ENCODE measurements at regions not wholly inside any gene's neighbourhood (a gene's known extent, or its start where the extent isn't known, plus 50 kb on each side); places are given as distances from the start of the nearest gene placed in this dataset.

DNA sequence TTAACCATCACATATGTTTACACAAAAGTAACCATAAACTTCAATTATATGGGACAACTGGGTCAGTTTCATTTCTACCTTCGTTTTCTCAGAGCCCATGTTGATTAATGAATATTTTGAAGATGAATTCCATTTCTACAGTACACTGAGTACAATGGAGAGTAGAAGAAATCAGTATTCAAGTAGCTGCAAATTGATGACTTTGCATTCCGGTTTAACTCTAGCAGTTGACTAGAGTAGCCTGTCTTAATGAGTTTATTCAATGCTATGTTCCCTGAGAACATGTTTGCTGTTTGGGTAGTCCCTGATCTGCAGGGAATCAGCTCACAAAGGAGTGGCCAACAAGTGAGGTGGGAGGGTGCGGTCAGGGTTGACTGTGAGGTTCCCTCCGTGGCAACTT lies 168.3 kb downstream of the TRIML1 start:
- ChIA-PET CTCF (no interaction called here), POLR2A (no interaction called here)
- H3K4me3 ChIP-seq (ENCODE audit: low read depth, low read length), result no peak overlapping the region
- no peak for DNase-seq (ENCODE audit: low read depth, low spot score)
- TF ChIP-seq, protein P1, sequence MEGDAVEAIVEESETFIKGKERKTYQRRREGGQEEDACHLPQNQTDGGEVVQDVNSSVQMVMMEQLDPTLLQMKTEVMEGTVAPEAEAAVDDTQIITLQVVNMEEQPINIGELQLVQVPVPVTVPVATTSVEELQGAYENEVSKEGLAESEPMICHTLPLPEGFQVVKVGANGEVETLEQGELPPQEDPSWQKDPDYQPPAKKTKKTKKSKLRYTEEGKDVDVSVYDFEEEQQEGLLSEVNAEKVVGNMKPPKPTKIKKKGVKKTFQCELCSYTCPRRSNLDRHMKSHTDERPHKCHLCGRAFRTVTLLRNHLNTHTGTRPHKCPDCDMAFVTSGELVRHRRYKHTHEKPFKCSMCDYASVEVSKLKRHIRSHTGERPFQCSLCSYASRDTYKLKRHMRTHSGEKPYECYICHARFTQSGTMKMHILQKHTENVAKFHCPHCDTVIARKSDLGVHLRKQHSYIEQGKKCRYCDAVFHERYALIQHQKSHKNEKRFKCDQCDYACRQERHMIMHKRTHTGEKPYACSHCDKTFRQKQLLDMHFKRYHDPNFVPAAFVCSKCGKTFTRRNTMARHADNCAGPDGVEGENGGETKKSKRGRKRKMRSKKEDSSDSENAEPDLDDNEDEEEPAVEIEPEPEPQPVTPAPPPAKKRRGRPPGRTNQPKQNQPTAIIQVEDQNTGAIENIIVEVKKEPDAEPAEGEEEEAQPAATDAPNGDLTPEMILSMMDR (IDR thresholded peaks at IDR 0.05; ENCODE audit: insufficient read depth, low read length, missing control alignments), result no peak

DNA sequence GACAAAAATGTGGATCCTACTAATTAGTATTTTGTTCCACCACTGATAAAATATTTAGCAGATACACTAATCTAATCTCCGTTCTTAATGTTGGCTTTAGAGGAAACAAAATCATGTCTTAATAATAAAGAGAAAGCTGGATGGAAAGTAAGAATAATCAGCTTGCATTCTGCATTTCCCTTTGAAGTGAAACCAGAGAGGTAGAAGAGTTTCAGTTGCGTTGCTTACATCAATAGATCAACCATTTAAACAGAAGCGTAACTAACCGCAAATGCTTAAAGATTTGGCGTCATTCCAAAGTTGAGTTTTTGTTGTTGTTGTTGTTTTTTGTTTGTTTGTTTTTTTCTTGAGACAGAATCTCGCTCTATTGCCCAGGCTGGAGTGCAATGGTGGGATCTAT lies 168.9 kb downstream of the TRIML1 start:
- ChIA-PET CTCF (no interaction called here), POLR2A (no interaction called here)
- no peak overlapping the region for H3K4me3 ChIP-seq (ENCODE audit: low read depth, low read length)
- no peak for DNase-seq (ENCODE audit: low read depth, low spot score)
- TF ChIP-seq, protein P1 (IDR thresholded peaks at IDR 0.05; ENCODE audit: insufficient read depth, low read length, missing control alignments), result no peak

DNA sequence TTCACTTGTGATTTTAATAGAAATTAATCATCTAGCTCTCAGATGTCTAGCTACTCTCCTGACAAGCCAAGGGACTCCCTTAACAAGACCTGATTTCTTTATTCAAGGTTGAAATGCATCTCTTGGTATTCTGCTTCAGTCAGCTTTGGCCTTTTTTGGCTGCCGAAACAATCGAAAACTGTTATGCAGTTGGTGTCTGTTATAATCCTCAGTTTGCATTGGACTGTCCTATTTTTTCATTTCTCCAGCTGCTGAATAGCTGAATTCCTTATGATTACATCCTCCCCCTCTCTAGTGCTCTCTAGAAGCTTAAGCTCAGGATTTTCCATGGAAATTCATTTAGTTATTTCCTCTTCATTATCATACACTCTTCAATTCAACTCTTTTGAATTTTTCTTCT lies 177.2 kb downstream of the TRIML1 start:
- POLR2A ChIA-PET, result no interaction called here
- DNase-seq (ENCODE audit: low read depth, low spot score), result no peak
- TF ChIP-seq, protein P1 (IDR thresholded peaks at IDR 0.05; ENCODE audit: insufficient read depth, low read length, missing control alignments), result no peak
- H3K4me3 ChIP-seq (ENCODE audit: low read depth, low read length), result no peak overlapping the region
- CTCF ChIA-PET, result no interaction called here

DNA sequence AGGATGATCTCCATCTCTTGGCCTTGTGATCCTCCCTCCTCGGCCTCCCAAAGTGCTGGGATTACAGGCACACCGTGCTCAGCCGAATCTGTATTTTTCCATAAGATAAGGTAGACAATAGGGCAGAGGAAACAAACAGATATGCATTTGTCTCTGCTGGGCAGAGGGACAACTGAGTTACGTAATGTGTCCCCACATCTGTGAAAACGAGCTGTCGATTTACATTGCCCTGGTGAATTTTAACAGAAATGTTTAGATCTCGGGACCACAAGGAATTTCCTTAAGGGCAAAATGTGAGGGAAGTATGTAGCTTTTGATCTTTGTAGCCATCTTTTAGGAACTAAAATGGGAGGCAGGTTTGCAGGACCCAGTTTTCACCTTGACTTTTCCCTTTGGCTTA lies 189.7 kb downstream of the TRIML1 start:
- TF ChIP-seq, protein P1 (IDR thresholded peaks at IDR 0.05; ENCODE audit: insufficient read depth, low read length, missing control alignments), result no peak
- CTCF ChIA-PET, result no interaction called here
- no peak overlapping the region for H3K4me3 ChIP-seq (ENCODE audit: low read depth, low read length)
- POLR2A ChIA-PET, result no interaction called here
- DNase-seq (ENCODE audit: low read depth, low spot score), result no peak

DNA sequence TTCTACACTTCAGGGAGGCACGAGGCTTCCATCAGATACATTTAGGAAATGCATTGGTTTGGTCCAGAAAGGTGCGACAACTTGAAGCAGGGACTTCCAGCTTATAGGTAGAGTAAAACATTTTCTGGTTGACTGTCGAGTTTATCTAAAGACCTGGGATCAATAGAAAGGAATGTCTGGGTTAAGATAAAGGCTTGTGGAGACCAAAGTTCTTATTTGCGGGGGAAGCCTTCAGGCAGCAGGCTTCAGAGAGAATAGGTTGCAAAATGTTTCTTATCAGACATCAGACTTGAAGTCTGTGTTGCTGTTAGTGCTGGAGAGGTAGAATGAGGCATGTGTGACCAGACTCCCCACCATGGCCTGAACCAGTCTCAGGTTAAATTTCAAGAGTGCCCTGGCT lies 190.3 kb downstream of the TRIML1 start:
- TF ChIP-seq, protein P1 (IDR thresholded peaks at IDR 0.05; ENCODE audit: insufficient read depth, low read length, missing control alignments), result no peak
- POLR2A ChIA-PET, result no interaction called here
- no peak for DNase-seq (ENCODE audit: low read depth, low spot score)
- CTCF ChIA-PET, result interaction anchor here (1.0 kb wide), 1 partner anchor 26 kb away, joined by 3 read pairs; no protein-coding TSS in a partner anchor
- no peak overlapping the region for H3K4me3 ChIP-seq (ENCODE audit: low read depth, low read length)

DNA sequence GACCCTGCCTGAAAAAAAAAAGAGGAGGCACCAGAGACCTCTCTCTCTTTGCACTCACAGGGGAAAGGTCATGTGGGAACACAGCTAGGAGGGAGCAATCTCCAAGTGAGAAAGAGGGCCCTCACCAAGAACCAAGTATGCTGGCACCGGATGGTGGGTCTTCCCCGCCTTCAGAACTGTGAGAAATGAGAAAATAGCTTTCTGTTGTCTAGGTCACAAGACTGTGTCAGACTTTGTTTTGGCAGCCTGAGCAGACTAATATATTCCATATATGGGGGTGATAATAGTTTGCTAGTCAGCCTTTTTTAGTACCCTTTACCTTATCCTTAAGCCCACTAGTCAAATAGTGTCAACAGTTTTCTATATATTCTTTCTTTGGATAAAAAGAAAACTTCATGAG lies 193.0 kb downstream of the TRIML1 start:
- POLR2A ChIA-PET, result no interaction called here
- DNase-seq (ENCODE audit: low read depth, low spot score), result no peak
- H3K4me3 ChIP-seq (ENCODE audit: low read depth, low read length), result no peak overlapping the region
- CTCF ChIA-PET, result no interaction called here
- TF ChIP-seq, protein P1 (IDR thresholded peaks at IDR 0.05; ENCODE audit: insufficient read depth, low read length, missing control alignments), result no peak
